H1 (cell line): ENCODE measurements at regions not wholly inside any gene's neighbourhood (a gene's known extent, or its start where the extent isn't known, plus 50 kb on each side); places are given as distances from the start of the nearest gene placed in this dataset.

Experiments
- CTCF ChIA-PET: fragments of 300-600 bp; sonication (Branson Sonifier 250); formaldehyde crosslinking; loops from one replicate; lab custom pipeline; 2021; ENCODE audit not compliant: partially characterized antibody; lab: Charles Lee
- POLR2A ChIA-PET: fragments of 300-600 bp; sonication (Branson Sonifier 250); formaldehyde crosslinking; loops from one replicate; lab custom pipeline; 2021; ENCODE audit warnings: inconsistent platforms; ENCODE audit not compliant: partially characterized antibody; lab: Charles Lee
- DNase-seq, 2 experiments: peaks; one replicate each; pipeline versions ENCODE4 v3.0.0 to v3.0.0-alpha.2; 2010 to 2022; ENCODE audit warnings: low spot score in 2 of 2, low read depth in 1 of 2, mixed read lengths in 1 of 2
- FAIRE-seq: peaks from 2 replicates; lab custom pipeline; 2011; peaks lifted over from hg19 to GRCh38; lab: Jason Lieb, UNC
- H2AFZ ChIP-seq: 2 replicates; pipeline ENCODE4 v1.8.1; 2012; ENCODE audit warnings: low read length, inconsistent platforms
- H2AK5ac ChIP-seq: 2 replicates; pipeline ENCODE4 v1.6.1; 2013; ENCODE audit warnings: low read depth, low read length
- H2BK120ac ChIP-seq: replicated peaks from 2 replicates; pipeline ENCODE3; 2013; ENCODE audit warnings: low read depth, low read length, inconsistent platforms
- H2BK12ac ChIP-seq: 2 replicates; pipeline ENCODE4 v1.6.1; 2013; ENCODE audit warnings: low read depth, low read length
- H2BK15ac ChIP-seq: 2 replicates; pipeline ENCODE4 v1.6.1; 2013; ENCODE audit warnings: low read length
- H2BK20ac ChIP-seq: 2 replicates; pipeline ENCODE4 v1.6.1; 2013; ENCODE audit warnings: low read length
- H2BK5ac ChIP-seq: 2 replicates; pipeline ENCODE4 v1.6.1; 2013; ENCODE audit warnings: low read depth, low read length
- H3K14ac ChIP-seq: 2 replicates; pipeline ENCODE4 v1.6.1; 2013; ENCODE audit warnings: inconsistent platforms; ENCODE audit not compliant: insufficient read length
- H3K18ac ChIP-seq: 2 replicates; pipeline ENCODE4 v1.6.1; 2013; ENCODE audit warnings: low read length; ENCODE audit errors: extremely low read depth
- H3K23ac ChIP-seq: 2 replicates; pipeline ENCODE4 v1.6.1; 2013; ENCODE audit warnings: inconsistent platforms; ENCODE audit not compliant: insufficient read length
- H3K23me2 ChIP-seq: 2 replicates; pipeline ENCODE4 v1.6.1; 2013; ENCODE audit warnings: low read depth, low read length
- H3K27ac ChIP-seq: 2 replicates; pipeline ENCODE4 v1.6.1; 2011; ENCODE audit warnings: low read depth, low read length, inconsistent platforms
- H3K27me3 ChIP-seq, 4 experiments: replicated peaks in 1 of 4; 1 replicate in 1 of 4; 2 replicates in 3 of 4; pipeline versions ENCODE4 v1.6.1 to v1.8.1; 2011 to 2013; ENCODE audit warnings: low read length in 3 of 4, mild to moderate bottlenecking in 3 of 4, inconsistent platforms in 2 of 4, mixed read lengths in 2 of 4, moderate library complexity in 1 of 4; ENCODE audit not compliant: control insufficient read depth in 3 of 4, insufficient read depth in 3 of 4; ENCODE audit errors: extremely low read depth in 1 of 4
- H3K36me3 ChIP-seq, 4 experiments: 2 replicates each; pipeline versions ENCODE4 v1.6.1 to v1.8.1; 2011 to 2013; ENCODE audit warnings: mild to moderate bottlenecking in 4 of 4, low read length in 3 of 4, moderate library complexity in 2 of 4, control low read depth in 1 of 4, inconsistent platforms in 1 of 4; ENCODE audit not compliant: insufficient read depth in 4 of 4, control insufficient read depth in 2 of 4
- H3K4ac ChIP-seq: replicated peaks from 2 replicates; pipeline ENCODE3; 2013; ENCODE audit warnings: low read length, low read depth, mixed read lengths, inconsistent platforms; ENCODE audit not compliant: insufficient read length
- H3K4me1 ChIP-seq, 4 experiments: replicated peaks in 1 of 4; 1 replicate in 1 of 4; 2 replicates in 3 of 4; pipeline versions ENCODE4 v1.6.1 to v1.8.1; 2011 to 2013; ENCODE audit warnings: low read length in 3 of 4, inconsistent platforms in 2 of 4, mixed read lengths in 1 of 4; ENCODE audit not compliant: insufficient read depth in 4 of 4, control insufficient read depth in 3 of 4
- H3K4me2 ChIP-seq, 2 experiments: 2 replicates each; pipeline versions ENCODE4 v1.6.1 to v1.8.1; 2011 to 2013; ENCODE audit warnings: low read depth in 2 of 2, low read length in 2 of 2, control low read depth in 1 of 2, inconsistent platforms in 1 of 2, mild to moderate bottlenecking in 1 of 2; ENCODE audit not compliant: insufficient read depth in 1 of 2
- H3K4me3 ChIP-seq, 4 experiments: fragments of 200-600, 300-600 bp in 1 of 4; sonication (generic), shearing (Covaris generic), sonication (Bioruptor Twin) in 1 of 4; 2 replicates each; pipeline versions ENCODE4 v1.5.1 to v1.8.1; 2011 to 2016; ENCODE audit warnings: low read length in 4 of 4, low read depth in 3 of 4, control low read depth in 2 of 4, inconsistent platforms in 2 of 4, mild to moderate bottlenecking in 2 of 4, mixed read lengths in 1 of 4, moderate library complexity in 1 of 4; ENCODE audit not compliant: insufficient read depth in 2 of 4; ENCODE audit errors: extremely low read depth in 1 of 4
- H3K56ac ChIP-seq: replicated peaks from 2 replicates; pipeline ENCODE3; 2013; ENCODE audit warnings: low read depth, mild to moderate bottlenecking, mixed read lengths, low read length, inconsistent platforms; ENCODE audit not compliant: insufficient read length
- H3K79me1 ChIP-seq: 2 replicates; pipeline ENCODE4 v1.6.1; 2013; ENCODE audit warnings: low read depth, low read length, control low read depth
- H3K79me2 ChIP-seq, 2 experiments: 2 replicates each; pipeline versions ENCODE4 v1.6.1 to v1.8.1; 2012 to 2013; ENCODE audit warnings: low read length in 2 of 2, mild to moderate bottlenecking in 2 of 2, inconsistent platforms in 1 of 2; ENCODE audit not compliant: insufficient read depth in 2 of 2, control insufficient read depth in 1 of 2
- H3K9ac ChIP-seq, 4 experiments: replicated peaks in 1 of 4; 1 replicate in 1 of 4; 2 replicates in 3 of 4; pipeline versions ENCODE4 v1.6.1 to v1.8.1; 2011 to 2013; ENCODE audit warnings: low read depth in 3 of 4, low read length in 3 of 4, control low read depth in 2 of 4, mild to moderate bottlenecking in 2 of 4, moderate library complexity in 2 of 4, inconsistent platforms in 1 of 4; ENCODE audit errors: extremely low read depth in 1 of 4
- H3K9me3 ChIP-seq, 2 experiments: 2 replicates each; pipeline versions ENCODE4 v1.6.1 to v1.8.1; 2012 to 2013; ENCODE audit warnings: mild to moderate bottlenecking in 2 of 2, moderate library complexity in 2 of 2, control low read depth in 1 of 2, inconsistent platforms in 1 of 2, low read depth in 1 of 2, low read length in 1 of 2, mixed read lengths in 1 of 2; ENCODE audit not compliant: insufficient read depth in 2 of 2
- H4K20me1 ChIP-seq, 2 experiments: replicated peaks in 1 of 2; 2 replicates each; pipeline versions ENCODE3 to v1.8.1; 2011 to 2013; ENCODE audit warnings: inconsistent platforms in 2 of 2, low read length in 2 of 2, mild to moderate bottlenecking in 1 of 2; ENCODE audit not compliant: insufficient read depth in 2 of 2, control insufficient read depth in 1 of 2
- H4K5ac ChIP-seq: 2 replicates; pipeline ENCODE4 v1.6.1; 2013; ENCODE audit warnings: low read length, low read depth, mixed read lengths, inconsistent platforms; ENCODE audit not compliant: insufficient read length
- H4K8ac ChIP-seq: 2 replicates; pipeline ENCODE4 v1.8.0; 2013; ENCODE audit warnings: mild to moderate bottlenecking, moderate library complexity, low read length, inconsistent platforms; ENCODE audit not compliant: insufficient read depth; ENCODE audit errors: extremely low read depth
- H4K91ac ChIP-seq: replicated peaks from 2 replicates; pipeline ENCODE3; 2013; ENCODE audit warnings: low read length, mixed read lengths, inconsistent platforms; ENCODE audit not compliant: insufficient read length
- ASH2L ChIP-seq: fragments of 200-600, 300-600 bp; sonication (generic); IDR thresholded peaks from one replicate; pipeline ENCODE4 v1.7.1; 2017; ENCODE audit warnings: low read length
- GTF2F1 ChIP-seq: IDR thresholded peaks from 2 replicates; pipeline ENCODE4 v1.6.1; 2012; ENCODE audit warnings: low read depth, low read length, improper control_type of control experiment, borderline replicate concordance
- JUN ChIP-seq: IDR thresholded peaks from 2 replicates; pipeline ENCODE4 v1.6.1; 2011; ENCODE audit warnings: low read depth, mild to moderate bottlenecking, improper control_type of control experiment, low read length
- POLR2AphosphoS5 ChIP-seq: IDR thresholded peaks from 2 replicates; pipeline ENCODE4 v1.6.1; 2011; ENCODE audit warnings: low read depth, low read length
- SRF ChIP-seq: IDR thresholded peaks from 2 replicates; pipeline ENCODE4 v1.6.1; 2011; ENCODE audit warnings: mild to moderate bottlenecking, low read depth, low read length, moderate library complexity
- WGBS, 2 experiments: shearing (Covaris generic) in 1 of 2; methylation state at CpG; one replicate each; pipeline versions ENCODE4 v1.1.6 to v1.1.7; 2013 to 2015; ENCODE audit warnings: low lambda C conversion rate in 2 of 2, mixed read lengths in 2 of 2, inconsistent platforms in 1 of 2, low coverage in 1 of 2, missing lambda C conversion rate in 1 of 2; ENCODE audit not compliant: insufficient replicate concordance in 2 of 2, insufficient coverage in 1 of 2, insufficient read length in 1 of 2; ENCODE audit errors: extremely low coverage in 1 of 2, missing lambda C conversion rate in 1 of 2; 5-methylcytosine and 5-hydroxymethylcytosine counted together
- TF ChIP-seq, protein P1 (sequence below): IDR thresholded peaks from 2 replicates; pipeline ENCODE4 v1.6.1; 2011; ENCODE audit warnings: low read depth, mild to moderate bottlenecking, low read length; ENCODE audit not compliant: insufficient read depth

DNA sequence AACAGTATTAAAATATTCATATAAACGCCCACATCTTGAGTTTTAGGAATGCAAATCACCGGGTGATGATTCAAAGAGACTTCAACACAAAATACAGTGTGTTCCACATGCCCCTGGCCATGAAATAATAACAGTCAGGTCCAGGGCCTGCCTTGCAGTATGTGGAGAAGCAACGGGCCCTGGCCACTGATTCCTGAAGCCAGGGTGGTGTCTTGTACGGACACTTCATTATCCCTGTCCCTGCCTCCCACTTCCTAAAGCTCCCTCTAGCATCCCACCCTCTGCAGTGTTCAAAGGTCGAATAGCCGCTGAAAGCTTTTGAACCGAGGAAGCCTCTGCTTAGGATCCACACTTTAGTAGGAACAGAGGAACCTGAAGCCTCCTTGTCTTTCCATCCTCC lies 50.4 kb upstream of the PCSK6 start:
- H2BK20ac ChIP-seq, result no peak overlapping the region
- H3K79me1 ChIP-seq, result no peaks in the 10 kb centered on the region
- H3K56ac ChIP-seq, result no peak overlapping the region
- no peak for FAIRE-seq
- H3K4me1 ChIP-seq, result no peaks in the 10 kb centered on the region
- CTCF ChIA-PET, result interaction anchor here (0.6 to 1.3 kb wide), 3 partner anchors 13 to 121 kb away, joined by 3 to 5 read pairs (median 4); no protein-coding TSS in a partner anchor
- H4K8ac ChIP-seq, result no peak overlapping the region
- H3K79me2 ChIP-seq, result no peaks in the 10 kb centered on the region
- H4K91ac ChIP-seq, result no peak overlapping the region
- H3K4me2 ChIP-seq, result no peak overlapping the region
- no peak overlapping the region for H2AK5ac ChIP-seq
- peak in 1 of 2 experiments; percentile 10 for DNase-seq
- no peak overlapping the region for H4K5ac ChIP-seq
- no peak overlapping the region for H3K4ac ChIP-seq
- 95% methylated on average over 7 of the region's 7 CpGs; no CpG with 5 or more reads in 1 of the 2 experiments for WGBS, 2 experiments
- H3K27me3 ChIP-seq, result no peaks in the 10 kb centered on the region
- no peaks in the 10 kb centered on the region for H3K23me2 ChIP-seq
- POLR2A ChIA-PET, result no interaction called here
- no peaks in the 10 kb centered on the region for H3K9me3 ChIP-seq
- no peak overlapping the region for H2BK120ac ChIP-seq
- no peak overlapping the region for H2AFZ ChIP-seq
- H2BK5ac ChIP-seq, result no peak overlapping the region
- no peak overlapping the region for H2BK15ac ChIP-seq
- TF ChIP-seq, protein P1, sequence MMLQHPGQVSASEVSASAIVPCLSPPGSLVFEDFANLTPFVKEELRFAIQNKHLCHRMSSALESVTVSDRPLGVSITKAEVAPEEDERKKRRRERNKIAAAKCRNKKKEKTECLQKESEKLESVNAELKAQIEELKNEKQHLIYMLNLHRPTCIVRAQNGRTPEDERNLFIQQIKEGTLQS, result no peak
- TF ChIP-seq JUN, result no peak
- TF ChIP-seq GTF2F1, result no peak
- TF ChIP-seq POLR2AphosphoS5, result no peak
- no peak for TF ChIP-seq SRF
- no peak for TF ChIP-seq ASH2L
- H3K23ac ChIP-seq, result no peak overlapping the region
- no peak overlapping the region for H3K9ac ChIP-seq
- no peak overlapping the region for H3K18ac ChIP-seq
- H2BK12ac ChIP-seq, result no peak overlapping the region
- H4K20me1 ChIP-seq, result no peaks in the 10 kb centered on the region
- no peak overlapping the region for H3K14ac ChIP-seq
- no peak overlapping the region for H3K27ac ChIP-seq
- no peaks in the 10 kb centered on the region for H3K36me3 ChIP-seq
- no peak overlapping the region for H3K4me3 ChIP-seq
